GM21723 (cell line): ENCODE measurements at regions not wholly inside any gene's neighbourhood (a gene's known extent, or its start where the extent isn't known, plus 50 kb on each side); places are given as distances from the start of the nearest gene placed in this dataset.
"Not testable (repeated sequence)": the region's sequence is repeated elsewhere in the genome, so short reads cannot be mapped to it uniquely, and the experiment has no call there.

ENCODE experiments used
- ATAC-seq: cut with Tn5 transposase; IDR thresholded peaks from one replicate; pipeline ENCODE4 v1.9.1; 2021; ENCODE audit warnings: mild to moderate bottlenecking, moderate library complexity; ENCODE audit not compliant: unreplicated experiment

- not testable (repeated sequence) for ATAC-seq
Observed at GRCh38 chr10:29363930-29364329, 75.1 kb downstream of the LYZL1 start.

DNA sequence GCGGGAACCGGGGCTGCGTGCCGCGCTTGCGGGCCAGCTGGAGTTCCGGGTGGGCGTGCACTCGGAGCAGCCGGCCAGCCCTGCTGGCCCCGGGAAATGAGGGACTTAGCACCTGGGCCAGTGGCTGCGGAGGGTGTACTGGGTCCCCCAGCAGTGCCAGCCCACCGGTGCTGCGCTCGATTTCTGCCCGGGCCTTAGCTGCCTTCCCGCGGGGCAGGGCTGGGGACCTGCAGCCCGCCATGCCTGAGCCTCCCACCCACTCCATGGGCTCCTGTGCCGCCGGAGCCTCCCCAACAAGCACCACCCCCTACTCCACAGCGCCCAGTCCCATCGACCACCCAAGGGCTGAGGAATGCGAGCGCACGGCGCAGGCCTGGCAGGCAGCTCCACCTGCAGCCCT lies 77.3 kb downstream of the LYZL1 start:
- not testable (repeated sequence) for ATAC-seq

GRCh38 chr10:29369419-29369818 lies 80.5 kb downstream of the LYZL1 start:
- ATAC-seq: no peak

DNA sequence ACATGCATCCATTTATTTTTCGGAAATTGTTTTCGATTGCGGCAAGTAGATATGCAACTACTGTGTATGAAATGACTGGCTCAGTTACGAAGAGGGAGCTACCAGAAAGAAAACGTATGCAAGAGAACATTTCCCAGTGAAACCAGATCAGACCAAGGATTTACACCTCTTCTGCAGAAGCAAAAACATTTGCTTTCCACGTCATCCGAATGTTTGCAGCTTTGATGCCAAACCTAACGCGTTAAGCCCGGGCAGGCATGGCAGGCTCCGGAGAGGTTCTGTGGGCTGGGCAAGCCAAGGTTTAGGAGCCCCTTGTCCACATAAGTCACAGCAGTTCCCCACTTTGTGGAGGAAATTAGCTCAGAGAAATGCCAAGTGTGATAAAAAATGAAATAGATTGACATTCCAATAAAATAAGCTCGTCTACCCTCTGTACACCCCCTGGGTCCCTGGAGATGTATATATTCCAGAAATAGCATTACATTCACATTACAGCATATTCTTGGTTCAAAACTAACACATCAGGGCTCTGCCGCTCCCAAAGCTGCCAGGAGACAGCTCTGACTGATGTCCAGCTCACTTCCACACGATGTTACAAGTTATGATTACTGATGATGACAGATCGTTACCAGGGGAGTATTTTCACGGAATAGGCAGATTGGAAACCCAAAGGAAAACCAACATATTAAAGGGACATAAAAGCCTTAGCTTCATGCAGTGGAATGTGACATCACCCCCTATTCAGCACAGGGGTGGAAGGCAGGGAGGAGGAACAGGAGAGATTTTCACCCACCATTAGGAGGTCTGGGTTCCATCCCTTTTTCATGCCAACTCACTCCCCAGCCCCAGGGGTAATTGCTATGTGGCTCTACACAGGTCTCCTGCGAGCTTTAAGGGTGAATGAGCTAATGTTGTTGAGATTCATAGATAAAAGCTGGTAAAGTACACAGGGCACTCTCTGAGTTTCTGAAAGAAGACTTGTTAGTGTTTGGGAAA lies 81.5 kb downstream of the LYZL1 start:
- no peak for ATAC-seq

GRCh38 chr10:29372920-29373319 lies 84.0 kb downstream of the LYZL1 start:
- no peak for ATAC-seq

- no peak for ATAC-seq
Observed at GRCh38 chr10:29374162-29374561, 85.3 kb downstream of the LYZL1 start.

DNA sequence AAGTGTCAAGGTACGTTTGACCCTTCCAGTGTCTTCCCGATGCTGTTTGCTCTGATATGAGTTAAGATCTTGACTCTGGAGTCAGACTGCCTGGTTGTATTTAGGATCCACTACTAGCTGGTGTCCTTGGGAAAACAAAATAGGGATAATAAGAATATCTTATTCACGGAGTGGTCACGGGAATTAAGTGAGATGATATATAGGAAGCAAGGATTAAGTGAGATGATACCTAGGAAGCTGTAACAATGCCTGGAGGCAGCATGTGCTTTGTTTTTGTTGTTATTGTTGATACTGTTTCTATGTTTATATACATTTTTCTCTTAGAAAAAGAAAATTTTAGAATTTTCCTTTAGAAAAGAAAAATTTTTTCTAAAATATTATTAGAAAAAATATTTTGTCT lies 87.0 kb downstream of the LYZL1 start:
- no peak for ATAC-seq

DNA sequence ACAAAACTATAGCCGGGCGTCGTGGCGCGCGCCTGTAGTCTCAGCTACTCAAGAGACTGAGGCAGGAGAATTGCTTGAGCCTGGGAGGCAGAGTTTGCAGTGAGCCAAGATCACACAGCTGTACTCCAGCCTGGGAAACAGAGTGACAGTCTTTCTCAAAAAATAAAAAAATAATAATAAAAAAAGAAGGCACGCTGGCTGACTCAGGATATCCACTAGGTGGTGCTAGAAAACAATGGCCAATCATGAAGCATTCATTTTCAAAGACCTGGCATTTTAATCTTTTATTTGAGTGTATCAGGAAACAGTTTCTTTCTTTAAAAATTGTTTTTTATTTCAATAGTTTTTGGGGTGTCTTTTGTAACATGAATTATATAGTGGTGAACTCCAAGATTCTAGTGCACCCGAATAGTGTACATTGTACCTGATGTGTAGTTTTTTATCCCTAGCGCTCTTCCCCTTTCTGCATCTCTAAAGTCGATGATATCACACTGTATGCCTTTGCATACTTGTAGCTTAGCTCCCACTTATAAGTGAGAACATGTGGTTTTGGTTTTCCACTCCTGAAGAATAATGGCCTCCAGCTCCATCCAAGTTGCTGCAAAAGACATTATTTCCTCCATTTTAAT lies 88.6 kb downstream of the LYZL1 start:
- ATAC-seq: no peak

- ATAC-seq: no peak
Observed at GRCh38 chr10:29378106-29378505, 89.2 kb downstream of the LYZL1 start.

GRCh38 chr10:29379208-29379607 lies 90.3 kb downstream of the LYZL1 start:
- no peak for ATAC-seq

DNA sequence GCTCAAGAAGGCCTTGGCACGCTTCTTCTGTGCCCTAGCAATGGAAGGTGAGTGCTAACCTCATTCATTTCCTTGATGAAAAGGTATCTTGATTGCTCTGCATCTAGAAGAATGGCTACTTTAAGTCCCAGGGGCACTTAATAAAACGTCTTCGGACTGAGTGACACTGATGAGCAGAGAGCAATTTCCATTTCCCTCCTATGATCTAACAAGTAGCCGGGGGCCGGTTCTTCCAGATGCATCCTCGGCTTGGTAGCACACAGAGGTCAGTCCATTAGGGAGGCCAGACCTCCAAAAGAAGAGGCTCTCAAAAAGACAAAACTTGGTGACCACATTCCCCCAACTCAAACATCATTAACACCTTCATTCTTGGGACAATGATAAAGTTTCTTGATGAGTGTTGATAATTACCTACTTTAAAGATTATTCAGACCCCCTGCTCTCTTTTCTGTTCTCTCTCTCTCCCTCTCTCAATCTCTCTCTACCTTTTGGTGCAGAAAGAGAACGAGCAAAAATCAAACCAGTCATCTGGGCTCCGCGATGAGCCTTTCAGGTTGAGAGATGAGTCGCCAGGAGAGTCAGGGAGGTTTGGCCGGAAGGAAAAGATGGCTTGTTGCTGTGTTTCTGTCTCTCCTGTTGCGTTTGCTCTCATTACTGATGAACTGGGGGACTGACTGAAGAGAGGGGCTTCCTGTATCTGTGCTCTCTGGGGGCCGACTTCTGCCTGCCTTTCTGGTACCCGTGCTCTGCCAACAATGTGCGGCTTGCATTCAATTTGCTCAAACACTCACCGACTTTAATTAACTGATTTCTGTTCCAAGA lies 91.1 kb downstream of the LYZL1 start:
- not testable (repeated sequence) for ATAC-seq

GRCh38 chr10:29380599-29381511 lies 92.0 kb downstream of the LYZL1 start:
- ATAC-seq: not testable (repeated sequence)

- no peak for ATAC-seq
Observed at GRCh38 chr10:29386342-29386999, 97.6 kb downstream of the LYZL1 start.

DNA sequence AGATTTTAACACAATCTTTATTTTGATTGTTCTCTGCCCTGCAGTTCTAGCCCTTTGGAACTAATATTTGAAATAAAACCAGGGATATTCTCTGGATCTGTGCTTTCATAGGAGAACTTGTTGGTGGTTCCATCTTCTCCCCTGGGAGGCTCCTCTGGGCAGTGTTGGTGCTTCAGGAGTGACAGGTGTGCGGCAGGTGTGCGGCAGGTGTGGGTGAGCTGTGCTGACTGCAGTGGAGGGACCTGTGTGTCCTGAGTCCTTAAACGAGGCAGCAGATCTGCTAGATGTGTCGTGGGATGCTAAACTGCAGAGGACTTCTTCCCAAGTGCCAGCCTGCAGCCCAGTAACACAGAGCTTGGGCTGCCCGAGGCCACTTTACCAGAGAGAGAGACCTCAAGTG lies 98.4 kb downstream of the LYZL1 start:
- no peak for ATAC-seq

DNA sequence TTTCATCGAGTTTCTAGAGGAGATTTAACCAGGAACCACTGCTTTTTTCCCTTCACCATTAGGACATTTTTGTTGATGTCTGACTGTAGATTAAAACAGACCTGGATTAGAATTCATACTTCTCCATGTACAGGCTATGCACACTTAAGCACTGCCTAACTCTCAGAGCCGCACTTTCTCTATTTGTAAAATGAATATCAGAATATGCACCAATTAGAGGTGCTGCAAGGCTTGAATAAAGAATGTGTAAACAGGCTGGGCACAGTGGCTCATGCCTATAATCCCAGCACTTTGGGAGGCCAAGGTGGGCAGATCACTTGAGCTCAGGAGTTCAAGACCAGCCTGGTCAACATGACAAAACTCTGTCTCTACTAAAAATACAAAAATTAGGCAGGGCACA lies 99.2 kb downstream of the LYZL1 start:
- not testable (repeated sequence) for ATAC-seq

DNA sequence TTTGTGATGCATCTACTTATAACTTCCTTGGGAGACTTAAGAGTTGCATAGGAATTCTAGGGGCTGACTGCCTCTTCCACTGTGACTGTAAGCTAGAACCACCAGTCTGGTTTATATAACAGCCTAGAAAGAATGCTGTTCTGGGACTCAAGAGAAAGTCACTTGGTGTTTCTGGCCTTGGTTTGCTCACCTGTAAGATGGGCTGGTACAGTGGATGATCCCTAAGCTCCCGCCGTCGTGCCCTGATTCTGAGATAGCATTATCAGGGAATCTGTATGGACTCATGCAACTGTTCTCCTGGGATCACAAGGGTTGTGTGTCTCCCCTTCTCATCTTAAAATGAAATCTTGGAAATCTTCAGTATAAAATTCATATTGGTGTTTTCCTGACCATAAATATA lies 100.6 kb downstream of the LYZL1 start:
- no peak for ATAC-seq

GRCh38 chr10:29389935-29390334 lies 101.1 kb downstream of the LYZL1 start:
- no peak for ATAC-seq

- ATAC-seq: peak; percentile 76
Observed at GRCh38 chr10:29392376-29393021, 103.6 kb downstream of the LYZL1 start.

DNA sequence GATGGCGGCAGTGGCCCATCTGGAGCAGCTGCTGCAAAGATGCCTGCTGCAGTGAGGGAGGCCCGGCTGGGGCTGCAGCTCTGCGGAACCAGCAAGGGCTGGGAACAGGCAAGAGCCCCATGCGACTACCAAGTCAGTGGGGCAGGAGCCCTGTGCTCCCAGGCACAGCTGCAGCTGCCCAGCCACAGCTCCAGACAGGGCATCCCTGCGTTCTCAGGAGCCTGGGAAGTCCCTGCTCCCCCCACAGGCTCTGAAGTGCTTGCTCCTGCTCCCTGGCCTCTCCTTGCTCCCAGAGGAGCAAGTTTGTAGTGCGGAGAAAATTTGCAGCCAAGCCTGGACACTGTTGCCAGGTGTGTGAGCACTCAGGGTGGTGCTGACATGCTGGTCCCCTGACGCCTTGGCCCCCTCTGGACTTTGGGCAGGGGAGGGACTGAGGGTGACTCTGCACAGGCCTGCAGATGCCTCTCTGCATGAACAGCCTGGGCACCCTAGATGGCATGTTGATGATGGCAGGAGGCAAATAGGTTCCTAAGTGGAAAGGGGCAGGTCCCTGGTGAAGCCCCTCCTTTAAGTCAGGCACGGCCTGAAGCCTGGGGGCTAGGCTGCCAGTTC lies 105.6 kb downstream of the LYZL1 start:
- ATAC-seq: no peak
